ENCODE measurements at regions not wholly inside any gene's neighbourhood (a gene's known extent, or its start where the extent isn't known, plus 50 kb on each side); places are given as distances from the start of the nearest gene placed in this dataset.

DNA sequence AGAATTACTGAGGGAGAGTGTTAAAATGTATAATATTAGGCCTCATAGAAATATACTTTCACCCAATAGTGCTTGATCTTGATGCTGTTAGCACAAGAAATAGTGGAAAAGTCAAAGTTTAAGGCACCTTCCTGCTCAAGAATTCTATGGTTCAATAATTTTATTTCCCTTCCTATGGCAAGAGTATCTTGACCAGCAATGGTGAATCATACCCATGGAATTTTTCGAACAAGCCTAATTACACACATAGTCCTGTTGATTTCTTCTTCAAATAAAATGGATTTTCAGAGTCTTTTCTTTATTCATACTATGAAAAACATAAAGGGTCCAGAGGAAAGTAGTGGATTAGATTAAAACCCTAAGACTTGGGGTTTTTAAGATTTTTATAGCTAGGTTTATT lies 810.6 kb downstream of the CDH11 start:
- TF ChIP-seq POLR2A (IDR thresholded peaks at IDR 0.05): no peak
- TF ChIP-seq, protein P1, sequence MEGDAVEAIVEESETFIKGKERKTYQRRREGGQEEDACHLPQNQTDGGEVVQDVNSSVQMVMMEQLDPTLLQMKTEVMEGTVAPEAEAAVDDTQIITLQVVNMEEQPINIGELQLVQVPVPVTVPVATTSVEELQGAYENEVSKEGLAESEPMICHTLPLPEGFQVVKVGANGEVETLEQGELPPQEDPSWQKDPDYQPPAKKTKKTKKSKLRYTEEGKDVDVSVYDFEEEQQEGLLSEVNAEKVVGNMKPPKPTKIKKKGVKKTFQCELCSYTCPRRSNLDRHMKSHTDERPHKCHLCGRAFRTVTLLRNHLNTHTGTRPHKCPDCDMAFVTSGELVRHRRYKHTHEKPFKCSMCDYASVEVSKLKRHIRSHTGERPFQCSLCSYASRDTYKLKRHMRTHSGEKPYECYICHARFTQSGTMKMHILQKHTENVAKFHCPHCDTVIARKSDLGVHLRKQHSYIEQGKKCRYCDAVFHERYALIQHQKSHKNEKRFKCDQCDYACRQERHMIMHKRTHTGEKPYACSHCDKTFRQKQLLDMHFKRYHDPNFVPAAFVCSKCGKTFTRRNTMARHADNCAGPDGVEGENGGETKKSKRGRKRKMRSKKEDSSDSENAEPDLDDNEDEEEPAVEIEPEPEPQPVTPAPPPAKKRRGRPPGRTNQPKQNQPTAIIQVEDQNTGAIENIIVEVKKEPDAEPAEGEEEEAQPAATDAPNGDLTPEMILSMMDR (IDR thresholded peaks at IDR 0.05): no peak
- TF ChIP-seq POLR2AphosphoS5 (IDR thresholded peaks at IDR 0.05; ENCODE audit: insufficient read depth in 1 of 2, low read depth in 1 of 2): no peak

Data from vagina (tissue), 2 donors.